Adrenal gland (tissue), 9 donors: ENCODE measurements at regions not wholly inside any gene's neighbourhood (a gene's known extent, or its start where the extent isn't known, plus 50 kb on each side); places are given as distances from the start of the nearest gene placed in this dataset.

ENCODE experiments used
- DNase-seq, 7 donors: peaks; one replicate each; pipeline ENCODE4 v3.0.0-alpha.2; 2019 to 2020
- H3K27ac ChIP-seq, 5 donors: fragments of 200-600 bp; sonication (generic) in 4 of 5; 1 replicate in 3 of 5; 2 replicates in 2 of 5; pipeline versions ENCODE4 v1.5.1 to v1.8.0; 2016 to 2020; ENCODE audit warnings: mild to moderate bottlenecking in 1 of 5
- H3K27me3 ChIP-seq: fragments of 200-600 bp; 2 replicates; pipeline ENCODE4 v1.8.0; 2021
- H3K36me3 ChIP-seq, 2 donors: fragments of 200-600 bp; replicated peaks in 1 of 2; 1 replicate in 1 of 2; 2 replicates in 1 of 2; pipeline versions ENCODE4 v1.5.1 to v1.8.0; 2018 to 2022
- H3K4me1 ChIP-seq, 2 donors: fragments of 200-600 bp; replicated peaks in 1 of 2; 1 replicate in 1 of 2; 2 replicates in 1 of 2; pipeline versions ENCODE4 v1.5.1 to v1.8.0; 2018 to 2021
- H3K4me3 ChIP-seq, 4 donors: fragments of 200-600 bp; sonication (generic) in 3 of 4; one replicate each; pipeline ENCODE4 v1.5.1; 2016 to 2018
- H3K9me3 ChIP-seq, 3 donors: fragments of 200-600 bp; sonication (generic) in 1 of 3; replicated peaks in 1 of 3; 1 replicate in 2 of 3; 2 replicates in 1 of 3; pipeline versions ENCODE4 v1.5.1 to v1.8.0; 2016 to 2021
- POLR2A ChIP-seq, 2 donors: fragments of 450-650 bp; IDR thresholded peaks; one replicate each; pipeline ENCODE4 v1.6.1; 2017; ENCODE audit warnings: antibody characterized with exemption in 2 of 2, mild to moderate bottlenecking in 2 of 2, moderate library complexity in 1 of 2
- WGBS, 4 donors: extraction: QIAGEN DNeasy Blood & Tissue Kit in 2 of 4; methylation state at CpG; one replicate each; pipeline versions ENCODE4 v1.1.5 to v1.1.7; 2013 to 2017; 5-methylcytosine and 5-hydroxymethylcytosine counted together
- intact Hi-C, 2 donors: fragments of 100-400 bp; cut with DNase I; formaldehyde crosslinking; loops; one replicate each; pipeline versions ENCODE4 v1.14.1 to v1.15.0; 2022 to 2023
- TF ChIP-seq, protein P1 (sequence below), 6 experiments: fragments of 450-650 bp in 4 of 6; fragments of 200-600 bp in 2 of 6; sonication (generic) in 1 of 6; IDR thresholded peaks; 1 replicate in 5 of 6; 2 replicates in 1 of 6; pipeline versions ENCODE4 v1.5.1 to v1.8.0; 2016 to 2021; ENCODE audit warnings: antibody characterized with exemption in 6 of 6, mild to moderate bottlenecking in 2 of 6, moderate library complexity in 1 of 6
- donor health status: healthy with polysubstance abuse.
- donor health status: Bipolar disorder and iron deficiency.
- donor health status: DM: yes; HTN: yes; CAD: no.
- donor health status: DM: no; HTN: no; CAD: no.
- donor health status: DM: no; HTN: no; CAD: no.

DNA sequence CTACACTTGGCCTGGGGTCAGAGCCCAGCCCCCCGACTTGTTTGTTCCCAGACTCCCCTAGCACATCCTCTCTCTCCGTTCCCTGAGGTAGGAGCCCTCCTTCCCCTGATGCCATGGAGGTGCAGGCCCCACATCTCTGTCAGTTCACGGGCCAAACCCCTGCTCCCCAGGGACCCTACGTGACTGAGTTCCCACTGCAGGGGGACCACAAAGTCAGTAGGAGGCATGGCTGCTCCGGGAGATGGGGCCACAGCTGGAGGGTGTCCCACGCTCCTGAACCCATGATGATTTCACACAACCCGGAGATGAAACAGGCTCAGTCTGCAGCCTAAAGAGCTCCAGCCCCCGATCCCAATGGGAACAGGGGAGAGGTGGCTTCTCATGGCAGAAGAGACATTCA lies 272.2 kb downstream of the NPHP4 start:
- 67 to 77% (median 70%) methylated on average over 8 of the region's 8 CpGs for WGBS, 4 donors
- Histone ChIP-seq H3K4me1 (no peaks in the 10 kb centered on the region), H3K36me3 (no peaks in the 10 kb centered on the region), H3K27me3 (peaks cover 6% of the 10 kb centered on the region), H3K9me3 (no peaks in the 10 kb centered on the region), H3K27ac (no peak overlapping the region), H3K4me3 (no peak overlapping the region)
- DNase-seq = no peak
- intact Hi-C loops = no loop called here
- TF ChIP-seq POLR2A (IDR thresholded peaks at IDR 0.05) = no peak

DNA sequence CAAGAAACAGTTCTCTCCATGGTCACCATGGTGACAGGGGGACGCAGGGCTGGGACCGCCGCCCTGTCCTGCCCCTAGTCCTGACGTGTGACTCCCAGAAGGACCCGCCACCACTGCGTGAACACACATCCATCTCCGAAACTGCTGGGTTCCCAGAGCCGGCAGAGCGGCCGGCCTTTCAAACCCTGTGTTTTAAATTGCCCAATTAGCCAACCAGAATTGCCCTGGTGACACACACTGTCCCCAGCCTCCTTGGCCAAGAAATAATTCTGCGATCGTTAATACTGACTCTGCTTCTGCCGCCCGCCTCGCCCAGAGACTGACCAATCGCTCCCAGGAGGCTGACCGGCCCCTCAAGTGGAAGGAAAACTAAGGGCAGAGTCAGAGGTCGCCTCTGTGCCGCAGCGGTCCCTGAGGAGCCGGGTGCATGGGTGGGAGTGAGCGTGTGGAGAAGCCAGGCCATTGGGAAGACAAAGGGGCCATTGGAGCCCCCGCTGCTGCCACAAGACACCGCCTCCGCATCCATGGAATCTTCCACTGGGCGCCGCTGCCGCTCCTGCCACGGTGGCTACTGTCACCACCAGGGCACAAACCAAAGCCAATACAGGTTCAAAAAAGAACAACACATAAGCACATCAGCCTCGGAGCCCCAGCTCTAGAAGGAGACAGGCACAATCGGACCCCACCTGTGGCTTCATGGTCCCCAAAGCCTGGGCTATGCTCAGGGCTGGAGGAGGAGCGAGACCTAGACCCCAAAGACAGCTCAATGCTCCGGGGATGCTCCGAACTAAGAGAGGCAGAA lies 273.2 kb downstream of the NPHP4 start:
- Histone ChIP-seq H3K4me3 (no peak overlapping the region), H3K27me3 (peaks cover 8% of the 10 kb centered on the region), H3K9me3 (no peaks in the 10 kb centered on the region), H3K27ac (no peak overlapping the region), H3K4me1 (no peaks in the 10 kb centered on the region), H3K36me3 (no peaks in the 10 kb centered on the region)
- TF ChIP-seq, protein P1, sequence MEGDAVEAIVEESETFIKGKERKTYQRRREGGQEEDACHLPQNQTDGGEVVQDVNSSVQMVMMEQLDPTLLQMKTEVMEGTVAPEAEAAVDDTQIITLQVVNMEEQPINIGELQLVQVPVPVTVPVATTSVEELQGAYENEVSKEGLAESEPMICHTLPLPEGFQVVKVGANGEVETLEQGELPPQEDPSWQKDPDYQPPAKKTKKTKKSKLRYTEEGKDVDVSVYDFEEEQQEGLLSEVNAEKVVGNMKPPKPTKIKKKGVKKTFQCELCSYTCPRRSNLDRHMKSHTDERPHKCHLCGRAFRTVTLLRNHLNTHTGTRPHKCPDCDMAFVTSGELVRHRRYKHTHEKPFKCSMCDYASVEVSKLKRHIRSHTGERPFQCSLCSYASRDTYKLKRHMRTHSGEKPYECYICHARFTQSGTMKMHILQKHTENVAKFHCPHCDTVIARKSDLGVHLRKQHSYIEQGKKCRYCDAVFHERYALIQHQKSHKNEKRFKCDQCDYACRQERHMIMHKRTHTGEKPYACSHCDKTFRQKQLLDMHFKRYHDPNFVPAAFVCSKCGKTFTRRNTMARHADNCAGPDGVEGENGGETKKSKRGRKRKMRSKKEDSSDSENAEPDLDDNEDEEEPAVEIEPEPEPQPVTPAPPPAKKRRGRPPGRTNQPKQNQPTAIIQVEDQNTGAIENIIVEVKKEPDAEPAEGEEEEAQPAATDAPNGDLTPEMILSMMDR (IDR thresholded peaks at IDR 0.05) = no peak
- no peak for TF ChIP-seq POLR2A (IDR thresholded peaks at IDR 0.05)
- intact Hi-C loops = no loop called here
- no peak for DNase-seq
- 58 to 70% (median 65%) methylated on average over 25 to 34 of the region's 34 CpGs for WGBS, 4 donors

DNA sequence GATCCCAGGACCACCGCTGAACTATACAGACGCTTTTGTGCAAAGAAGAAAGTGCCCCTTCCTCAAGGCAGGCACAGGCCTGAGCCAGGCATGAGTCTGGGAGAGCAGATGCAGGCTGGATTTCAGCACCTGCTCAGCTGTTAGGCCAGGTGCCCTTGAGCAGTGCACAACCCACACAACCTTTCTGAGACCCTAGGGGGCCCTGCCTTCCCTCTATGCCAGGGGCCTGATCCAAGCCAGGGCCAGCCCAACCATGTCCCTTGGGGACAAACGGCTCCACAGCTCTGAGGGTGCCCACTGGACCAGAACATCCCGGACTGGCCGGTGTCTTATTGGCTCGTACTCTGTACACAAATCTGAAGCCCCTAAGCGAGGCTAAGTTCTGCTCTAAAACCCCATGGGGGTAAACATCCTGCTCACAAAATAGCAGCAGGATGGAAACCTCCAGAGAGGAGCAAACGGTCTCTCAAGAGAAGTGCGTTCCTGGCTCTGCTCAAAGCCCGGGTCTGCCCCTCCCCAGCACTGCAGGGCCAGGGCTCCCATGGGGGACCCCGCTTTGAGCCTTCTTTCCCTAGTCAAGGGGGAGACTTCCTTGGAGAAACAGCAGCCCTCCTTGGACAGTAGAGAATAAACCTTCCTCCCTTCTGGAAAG lies 275.1 kb downstream of the NPHP4 start:
- DNase-seq = no peak
- intact Hi-C loops = no loop called here
- no peak for TF ChIP-seq POLR2A (IDR thresholded peaks at IDR 0.05)
- TF ChIP-seq, protein P1 (IDR thresholded peaks at IDR 0.05) = no peak
- Histone ChIP-seq H3K4me3 (no peak overlapping the region), H3K9me3 (no peaks in the 10 kb centered on the region), H3K27ac (peak overlapping the region in 1 of 5 donors; percentile 45), H3K4me1 (no peaks in the 10 kb centered on the region), H3K27me3 (peaks cover 8% of the 10 kb centered on the region), H3K36me3 (no peaks in the 10 kb centered on the region)
- WGBS, 4 donors = 55 to 81% (median 64%) methylated on average over 9 to 11 of the region's 11 CpGs

DNA sequence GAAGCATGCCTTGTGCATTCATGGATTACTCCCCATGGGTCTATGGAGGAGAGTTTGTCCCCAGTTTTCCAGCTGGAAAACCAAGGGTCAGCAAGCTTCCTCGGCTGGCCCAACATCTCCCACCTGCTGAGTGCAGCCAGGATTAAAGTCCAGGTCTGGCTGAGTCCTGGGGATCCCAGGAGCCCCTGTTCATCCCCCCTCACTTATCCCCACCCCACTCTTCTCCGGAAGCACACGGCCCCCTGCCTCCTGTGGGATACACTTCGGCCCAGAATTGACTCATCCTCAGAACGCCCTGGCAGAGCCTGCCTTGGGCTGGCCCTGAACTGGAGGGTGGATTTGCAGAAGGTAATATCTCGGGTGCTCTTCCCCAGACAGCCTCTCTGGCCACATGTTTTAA lies 276.1 kb downstream of the NPHP4 start:
- no peak overlapping the region for H3K27ac ChIP-seq
- WGBS, 4 donors = 84 to 88% (median 86%) methylated on average over 5 to 6 of the region's 6 CpGs
- H3K36me3 ChIP-seq = no peaks in the 10 kb centered on the region
- H3K9me3 ChIP-seq = no peaks in the 10 kb centered on the region
- TF ChIP-seq POLR2A (IDR thresholded peaks at IDR 0.05) = no peak
- TF ChIP-seq, protein P1 (IDR thresholded peaks at IDR 0.05) = no peak
- H3K4me3 ChIP-seq = no peak overlapping the region
- no peaks in the 10 kb centered on the region for H3K4me1 ChIP-seq
- DNase-seq = no peak
- H3K27me3 ChIP-seq = peaks cover 8% of the 10 kb centered on the region
- intact Hi-C loops = no loop called here
